GM20000 (cell line): ENCODE measurements at regions not wholly inside any gene's neighbourhood (a gene's known extent, or its start where the extent isn't known, plus 50 kb on each side); places are given as distances from the start of the nearest gene placed in this dataset.

Source experiments
- DNase-seq: peaks from one replicate; pipeline ENCODE4 v3.0.0; 2012; ENCODE audit warnings: low spot score
- CTCF ChIP-seq: IDR thresholded peaks from 2 replicates; pipeline ENCODE4 v1.5.1; 2012; ENCODE audit warnings: mild to moderate bottlenecking, control low read depth; ENCODE audit errors: extremely low read depth, missing control alignments

- no peak for TF ChIP-seq CTCF
- DNase-seq, result no peak
These were observed 1164.7 kb upstream of the CDH8 start for GRCh38 chr16:63200940-63201339.

GRCh38 chr16:63195336-63195735 is 1159.1 kb upstream of the CDH8 start:
- no peak for TF ChIP-seq CTCF
- no peak for DNase-seq

GRCh38 chr16:63192980-63193379 is 1156.7 kb upstream of the CDH8 start:
- DNase-seq, result no peak
- no peak for TF ChIP-seq CTCF

GRCh38 chr16:63188086-63188771 is 1152.0 kb upstream of the CDH8 start:
- no peak for TF ChIP-seq CTCF
- DNase-seq, result no peak

- DNase-seq, result no peak
These were observed 1151.4 kb upstream of the CDH8 start for GRCh38 chr16:63187638-63188037.

GRCh38 chr16:63185235-63185780 is 1149.1 kb upstream of the CDH8 start:
- no peak for TF ChIP-seq CTCF
- no peak for DNase-seq

More at GRCh38 chr16:63187638-63188037, 1151.4 kb upstream of the CDH8 start:
- TF ChIP-seq CTCF, result no peak

GRCh38 chr16:63183743-63184142 is 1147.5 kb upstream of the CDH8 start:
- TF ChIP-seq CTCF, result no peak
- DNase-seq, result no peak
